ENCODE measurements at regions not wholly inside any gene's neighbourhood (a gene's known extent, or its start where the extent isn't known, plus 50 kb on each side); places are given as distances from the start of the nearest gene placed in this dataset.

- 57 to 72% (median 68%) methylated on average over 2 of the region's 2 CpGs for WGBS, 4 donors
- H3K36me3 ChIP-seq: no peaks in the 10 kb centered on the region
- TF ChIP-seq CTCF (IDR thresholded peaks at IDR 0.05) (no peak), POLR2A (IDR thresholded peaks at IDR 0.05) (no peak)
- no peaks in the 10 kb centered on the region for H3K4me1 ChIP-seq
- DNase-seq (no peak), ATAC-seq (no peak)
- H3K27me3 ChIP-seq: no peaks in the 10 kb centered on the region
- H3K27ac ChIP-seq: no peak overlapping the region
- no peak overlapping the region for H3K4me3 ChIP-seq
- intact Hi-C loops (cut with DNase I): no loop called here
- H3K9me3 ChIP-seq: no peaks in the 10 kb centered on the region
Observed at GRCh38 chr14:85106506-85106905, 423.4 kb upstream of the FLRT2 start.

- ATAC-seq (no peak), DNase-seq (no peak)
- intact Hi-C loops (cut with DNase I): no loop called here
- Histone ChIP-seq H3K27me3 (no peaks in the 10 kb centered on the region), H3K27ac (no peak overlapping the region), H3K4me1 (no peaks in the 10 kb centered on the region), H3K9me3 (peaks cover 0 to 13% (median 0%) of the 10 kb centered on the region in 12 donors), H3K4me3 (no peak overlapping the region), H3K36me3 (no peaks in the 10 kb centered on the region)
- no peak for TF ChIP-seq POLR2A (IDR thresholded peaks at IDR 0.05)
- TF ChIP-seq CTCF (IDR thresholded peaks at IDR 0.05): no peak
- WGBS, 4 donors: 88 to 94% (median 90%) methylated on average over 2 of the region's 2 CpGs
Observed at GRCh38 chr14:85112762-85113161, 417.2 kb upstream of the FLRT2 start.

- TF ChIP-seq CTCF (IDR thresholded peaks at IDR 0.05): no peak
- no peak for TF ChIP-seq POLR2A (IDR thresholded peaks at IDR 0.05)
- no peaks in the 10 kb centered on the region for H3K36me3 ChIP-seq
- WGBS, 4 donors: 27 to 40% (median 33%) methylated on average over 1 of the region's 1 CpG
- peaks cover 0 to 13% (median 0%) of the 10 kb centered on the region in 12 donors for H3K9me3 ChIP-seq
- ATAC-seq (no peak), DNase-seq (no peak)
- intact Hi-C loops (cut with DNase I): no loop called here
- no peak overlapping the region for H3K27ac ChIP-seq
- H3K4me1 ChIP-seq: no peaks in the 10 kb centered on the region
- H3K4me3 ChIP-seq: no peak overlapping the region
- no peaks in the 10 kb centered on the region for H3K27me3 ChIP-seq
Observed at GRCh38 chr14:85115921-85116320, 414.0 kb upstream of the FLRT2 start.

GRCh38 chr14:85118274-85118673, 411.7 kb upstream of the FLRT2 start:
- H3K36me3 ChIP-seq: no peaks in the 10 kb centered on the region
- no peak for TF ChIP-seq CTCF (IDR thresholded peaks at IDR 0.05)
- no peak for TF ChIP-seq POLR2A (IDR thresholded peaks at IDR 0.05)
- peaks cover 0 to 4% (median 0%) of the 10 kb centered on the region in 12 donors for H3K9me3 ChIP-seq
- H3K27me3 ChIP-seq: no peaks in the 10 kb centered on the region
- no peak for ATAC-seq
- H3K4me3 ChIP-seq: no peak overlapping the region
- H3K4me1 ChIP-seq: no peaks in the 10 kb centered on the region
- H3K27ac ChIP-seq: no peak overlapping the region
- DNase-seq: no peak
- WGBS, 4 donors: 35 to 50% (median 42%) methylated on average over 5 of the region's 5 CpGs
- intact Hi-C loops (cut with DNase I): no loop called here
